Keratinocyte (primary cell): ENCODE measurements at regions not wholly inside any gene's neighbourhood (a gene's known extent, or its start where the extent isn't known, plus 50 kb on each side); places are given as distances from the start of the nearest gene placed in this dataset.
"Not testable (repeated sequence)": the region's sequence is repeated elsewhere in the genome, so short reads cannot be mapped to it uniquely, and the experiment has no call there.

Experiments
- DNase-seq: peaks from one replicate; pipeline ENCODE4 v3.0.0-alpha.2; 2011; ENCODE audit warnings: low read depth, missing footprints, low spot score
- FAIRE-seq: peaks from 2 replicates; lab custom pipeline; 2011; peaks lifted over from hg19 to GRCh38; lab: Jason Lieb, UNC
- H2AFZ ChIP-seq: 2 replicates; pipeline ENCODE4 v1.6.0; 2012; ENCODE audit warnings: low read length, control low read depth, inconsistent platforms; ENCODE audit not compliant: control insufficient read depth
- H3K27ac ChIP-seq: 2 replicates; pipeline ENCODE4 v1.5.1; 2011; ENCODE audit warnings: low read length; ENCODE audit not compliant: control insufficient read depth, insufficient read depth
- H3K27me3 ChIP-seq: 3 replicates; pipeline ENCODE4 v1.6.0; 2011; ENCODE audit warnings: low read length; ENCODE audit not compliant: control insufficient read depth, insufficient read depth; ENCODE audit errors: extremely low read depth
- H3K36me3 ChIP-seq, 2 experiments: 2 replicates in 1 of 2; 3 replicates in 1 of 2; pipeline ENCODE4 v1.5.1; 2011; ENCODE audit warnings: low read length in 2 of 2, mild to moderate bottlenecking in 1 of 2; ENCODE audit not compliant: control insufficient read depth in 2 of 2, insufficient read depth in 2 of 2; ENCODE audit errors: extremely low read depth in 1 of 2
- H3K4me1 ChIP-seq: 3 replicates; pipeline ENCODE4 v1.5.1; 2011; ENCODE audit warnings: low read length; ENCODE audit not compliant: control insufficient read depth, insufficient read depth; ENCODE audit errors: extremely low read depth
- H3K4me2 ChIP-seq: 3 replicates; pipeline ENCODE4 v1.6.0; 2011; ENCODE audit warnings: low read depth, low read length; ENCODE audit not compliant: control insufficient read depth, insufficient read depth; ENCODE audit errors: extremely low read depth
- H3K4me3 ChIP-seq, 3 experiments: fragments of 200-600 bp in 1 of 3; sonication (generic) in 1 of 3; 2 replicates in 2 of 3; 3 replicates in 1 of 3; pipeline ENCODE4 v1.5.1; 2011 to 2016; ENCODE audit warnings: low read length in 3 of 3, mild to moderate bottlenecking in 3 of 3, control low read depth in 2 of 3, inconsistent platforms in 1 of 3, low read depth in 1 of 3, mixed read lengths in 1 of 3, mixed run types in 1 of 3, moderate library complexity in 1 of 3; ENCODE audit not compliant: control insufficient read depth in 2 of 3, insufficient read depth in 2 of 3; ENCODE audit errors: extremely low read depth in 1 of 3
- H3K79me2 ChIP-seq: 2 replicates; pipeline ENCODE4 v1.6.0; 2012; ENCODE audit warnings: low read length; ENCODE audit not compliant: control insufficient read depth, insufficient read depth
- H3K9ac ChIP-seq: 3 replicates; pipeline ENCODE4 v1.6.0; 2011; ENCODE audit warnings: low read length; ENCODE audit not compliant: control insufficient read depth, insufficient read depth; ENCODE audit errors: extremely low read depth
- H3K9me1 ChIP-seq: 3 replicates; pipeline ENCODE4 v1.6.0; 2011; ENCODE audit warnings: low read length; ENCODE audit not compliant: control insufficient read depth, insufficient read depth; ENCODE audit errors: extremely low read depth
- H3K9me3 ChIP-seq: 2 replicates; pipeline ENCODE4 v1.5.1; 2012; ENCODE audit warnings: low read depth, low read length; ENCODE audit not compliant: control insufficient read depth
- H4K20me1 ChIP-seq: 3 replicates; pipeline ENCODE4 v1.6.0; 2011; ENCODE audit warnings: low read length; ENCODE audit not compliant: control insufficient read depth, insufficient read depth; ENCODE audit errors: extremely low read depth
- CTCF ChIP-seq, 3 experiments: IDR thresholded peaks in 1 of 3; conservative IDR thresholded peaks in 1 of 3; optimal IDR thresholded peaks in 1 of 3; 2 replicates in 2 of 3; 3 replicates in 1 of 3; pipeline versions ENCODE3 to v1.5.1; 2011; ENCODE audit warnings: low read length in 3 of 3, mild to moderate bottlenecking in 3 of 3, moderate library complexity in 2 of 3, control low read depth in 1 of 3, inconsistent platforms in 1 of 3; ENCODE audit not compliant: insufficient read depth in 2 of 3; ENCODE audit errors: extremely low read depth in 1 of 3
- EZH2 ChIP-seq: IDR thresholded peaks from one replicate; pipeline ENCODE4 v1.6.1; 2012; ENCODE audit warnings: inconsistent platforms, mild to moderate bottlenecking, low read length, moderate library complexity
- dilution Hi-C: fragments of 300-500 bp; cut with MboI; formaldehyde crosslinking; loops from one replicate; pipeline ENCODE4 v1.7.0; 2020; ENCODE audit warnings: low sequenced_read_pairs; ENCODE audit not compliant: extremely low pct_ligation_motif_present

- Histone ChIP-seq H2AFZ (no peak overlapping the region), H3K9me1 (no peaks in the 10 kb centered on the region), H3K27me3 (no peaks in the 10 kb centered on the region), H3K9me3 (no peaks in the 10 kb centered on the region), H3K79me2 (no peaks in the 10 kb centered on the region), H3K4me1 (no peaks in the 10 kb centered on the region), H3K4me3 (no peak overlapping the region), H3K9ac (no peak overlapping the region), H4K20me1 (no peaks in the 10 kb centered on the region), H3K36me3 (no peaks in the 10 kb centered on the region), H3K4me2 (no peak overlapping the region), H3K27ac (no peak overlapping the region)
- dilution Hi-C loops: no loop called here
- no peak for DNase-seq
- no peak for FAIRE-seq
- no peak for TF ChIP-seq CTCF (optimal IDR thresholded peaks at IDR 0.05 in 1 of 3, IDR thresholded peaks at IDR 0.05 in 1 of 3, conservative IDR thresholded peaks at IDR 0.05 in 1 of 3; ENCODE audit: extremely low read depth in 1 of 3, insufficient read depth in 2 of 3, low read length in 3 of 3)
- TF ChIP-seq EZH2: no peak
These were observed 351.5 kb upstream of the AUTS2 start for GRCh38 chr7:69246758-69247157.

GRCh38 chr7:69248382-69248828 lies 349.9 kb upstream of the AUTS2 start:
- H3K9me3 ChIP-seq, H3K36me3 ChIP-seq, H3K79me2 ChIP-seq, H3K27me3 ChIP-seq, H2AFZ ChIP-seq, H3K9ac ChIP-seq, dilution Hi-C loops, H3K4me3 ChIP-seq, H3K4me1 ChIP-seq, H3K4me2 ChIP-seq, FAIRE-seq, H4K20me1 ChIP-seq, H3K27ac ChIP-seq, H3K9me1 ChIP-seq, DNase-seq: not testable (repeated sequence)

- Histone ChIP-seq H3K9me1 (no peaks in the 10 kb centered on the region), H3K4me2 (no peak overlapping the region), H3K79me2 (no peaks in the 10 kb centered on the region), H3K9ac (no peak overlapping the region), H3K4me1 (no peaks in the 10 kb centered on the region), H3K27me3 (no peaks in the 10 kb centered on the region), H3K4me3 (no peak overlapping the region), H3K36me3 (no peaks in the 10 kb centered on the region), H3K27ac (no peak overlapping the region), H4K20me1 (no peaks in the 10 kb centered on the region), H3K9me3 (no peaks in the 10 kb centered on the region), H2AFZ (no peak overlapping the region)
- no peak for TF ChIP-seq CTCF (optimal IDR thresholded peaks at IDR 0.05 in 1 of 3, IDR thresholded peaks at IDR 0.05 in 1 of 3, conservative IDR thresholded peaks at IDR 0.05 in 1 of 3; ENCODE audit: extremely low read depth in 1 of 3, insufficient read depth in 2 of 3, low read length in 3 of 3)
- no peak for TF ChIP-seq EZH2
- DNase-seq (no peak), FAIRE-seq (no peak)
- dilution Hi-C loops: no loop called here
These were observed 347.3 kb upstream of the AUTS2 start for GRCh38 chr7:69250958-69251357.
